NCI-H2171 (cell line): ENCODE measurements at regions not wholly inside any gene's neighbourhood (a gene's known extent, or its start where the extent isn't known, plus 50 kb on each side); places are given as distances from the start of the nearest gene placed in this dataset.
"Not testable (repeated sequence)": the region's sequence is repeated elsewhere in the genome, so short reads cannot be mapped to it uniquely, and the experiment has no call there.

Source experiments
- DNase-seq: peaks from one replicate; lab custom pipeline; 2025; lab: John Stamatoyannopoulos, UW

DNA sequence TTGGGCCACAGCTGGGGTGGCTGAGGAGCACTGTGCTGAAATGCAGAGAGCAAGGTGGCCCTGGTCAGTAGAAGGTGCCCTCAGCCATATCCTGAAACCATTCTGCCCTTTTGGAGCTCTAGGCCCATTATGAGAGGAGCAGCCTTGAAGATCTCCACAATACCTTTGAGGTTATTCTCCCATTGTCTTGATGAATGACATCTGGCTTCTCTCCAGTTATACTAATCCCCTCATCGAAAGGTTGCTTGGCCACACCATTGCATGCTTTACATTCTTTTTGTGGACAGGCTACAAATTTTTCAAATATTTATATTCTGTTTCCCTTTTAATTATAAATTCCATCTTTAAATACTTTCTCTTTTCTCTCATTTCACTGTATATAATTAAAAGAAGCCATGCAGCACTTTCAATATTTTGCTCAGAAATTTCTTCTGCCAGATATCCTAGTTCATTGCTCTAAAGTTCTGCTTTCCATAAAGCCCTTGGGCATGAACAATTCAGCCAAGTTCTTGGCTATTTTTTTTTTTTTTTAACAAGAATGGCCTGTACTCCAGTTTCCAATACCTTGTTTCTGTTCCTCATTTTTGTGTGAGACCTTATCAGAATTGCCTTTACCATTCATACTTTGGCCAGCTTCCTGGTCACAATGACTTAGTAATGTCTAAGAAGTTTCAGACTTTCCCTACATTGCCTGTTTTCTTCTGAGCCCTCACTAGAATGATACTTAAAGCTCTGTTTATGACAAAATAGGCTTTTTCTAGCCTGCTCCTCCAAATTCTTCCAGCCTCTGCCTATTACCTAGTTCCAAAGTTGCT lies 138.9 kb upstream of the SGO1 start:
- no peak for DNase-seq

DNA sequence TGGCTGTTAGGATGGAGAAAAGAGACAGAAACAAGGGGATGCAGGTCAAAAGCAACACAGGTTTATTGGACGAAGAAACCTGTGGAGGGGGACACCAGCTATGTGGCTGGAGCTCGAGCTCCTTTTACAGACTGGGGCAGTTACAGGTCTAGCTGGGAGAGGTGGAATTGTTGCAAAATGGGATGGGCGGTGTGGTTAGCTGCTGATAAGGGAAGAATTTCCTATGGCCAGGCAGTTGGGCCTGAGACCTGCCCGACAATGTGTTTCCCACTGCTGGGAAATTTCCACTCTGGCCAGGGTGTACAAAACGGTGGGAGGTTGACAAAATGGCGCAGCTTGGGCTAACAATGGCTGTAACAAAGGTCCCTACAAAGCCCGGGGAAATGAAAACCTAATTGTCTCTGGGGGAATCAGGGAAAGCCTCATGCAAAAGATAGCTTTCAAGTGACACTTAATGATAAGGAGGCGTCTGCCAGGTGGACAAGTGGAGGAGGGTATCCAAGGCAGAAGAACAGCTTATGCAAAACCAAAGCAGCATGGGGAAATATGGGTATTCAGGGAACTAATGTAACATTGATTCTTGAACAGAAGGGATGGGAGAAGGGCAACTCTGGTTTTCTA lies 137.4 kb upstream of the SGO1 start:
- DNase-seq = no peak

DNA sequence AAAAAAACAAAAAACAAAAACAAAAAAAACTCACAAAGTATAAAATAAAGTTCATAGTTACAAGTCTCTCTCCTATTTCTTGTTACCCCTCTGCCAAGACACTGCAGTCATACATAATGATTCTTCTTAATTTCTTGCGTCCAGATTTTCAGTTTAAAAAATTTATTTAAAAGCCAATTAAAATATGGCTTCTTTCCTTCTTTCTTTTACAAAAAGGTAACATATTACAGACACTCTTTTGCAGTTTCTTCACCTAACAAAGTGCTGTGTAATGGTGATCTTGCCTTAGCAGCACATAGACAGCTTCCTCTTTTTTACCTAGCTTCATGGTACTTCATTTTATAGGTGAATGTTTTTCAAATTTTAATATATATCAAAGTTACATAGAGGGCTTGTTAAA lies 136.1 kb upstream of the SGO1 start:
- no peak for DNase-seq

DNA sequence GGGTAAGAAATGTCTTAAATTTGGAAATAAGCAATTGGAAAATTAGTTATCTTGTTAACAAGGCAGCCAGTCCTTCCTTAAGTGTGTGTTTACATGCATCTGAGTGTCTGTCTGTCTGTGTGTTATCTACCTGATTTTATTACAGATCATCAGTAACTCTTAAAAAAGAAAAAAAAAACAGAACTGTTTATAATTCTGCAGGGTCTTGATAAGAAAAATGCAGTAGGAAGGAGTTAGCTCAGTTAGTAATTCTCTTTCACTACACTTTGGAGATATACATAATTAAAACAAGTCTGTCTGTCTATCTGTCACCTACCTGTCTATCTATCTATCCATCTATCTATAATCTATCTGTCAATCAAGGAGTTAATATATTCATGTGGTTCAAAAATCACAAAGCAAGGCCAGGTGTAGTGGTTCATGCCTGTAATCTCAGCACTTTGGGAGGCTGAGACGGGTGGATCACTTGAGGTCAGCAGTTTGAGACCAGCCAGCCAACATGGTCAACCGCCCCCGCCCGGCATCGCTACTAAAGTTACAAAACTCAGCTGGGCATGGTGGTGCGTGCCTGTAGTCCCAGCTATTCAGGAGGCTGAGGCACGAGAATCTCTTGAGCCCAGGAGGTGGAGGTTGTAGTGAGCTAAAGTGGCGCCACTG lies 135.5 kb upstream of the SGO1 start:
- DNase-seq = no peak

DNA sequence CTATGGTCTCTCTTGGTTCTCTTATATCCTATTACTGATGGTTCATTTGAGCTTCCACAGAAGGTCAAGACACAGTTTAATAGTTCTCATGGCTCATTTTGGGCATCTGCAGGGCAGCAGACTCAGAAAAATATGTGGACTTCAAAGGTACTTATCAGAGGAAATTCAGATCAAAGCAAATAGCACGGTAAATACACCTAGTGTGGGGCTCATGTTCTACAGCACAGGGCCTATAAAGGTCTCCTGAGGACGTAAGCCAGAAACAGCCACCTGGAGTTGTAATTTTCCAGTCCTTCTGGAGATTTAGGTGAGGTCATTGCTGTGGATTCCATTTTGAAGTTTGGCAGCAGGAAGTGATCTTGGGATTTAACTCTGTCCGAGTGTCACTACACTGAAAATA lies 134.5 kb upstream of the SGO1 start:
- DNase-seq = no peak

DNA sequence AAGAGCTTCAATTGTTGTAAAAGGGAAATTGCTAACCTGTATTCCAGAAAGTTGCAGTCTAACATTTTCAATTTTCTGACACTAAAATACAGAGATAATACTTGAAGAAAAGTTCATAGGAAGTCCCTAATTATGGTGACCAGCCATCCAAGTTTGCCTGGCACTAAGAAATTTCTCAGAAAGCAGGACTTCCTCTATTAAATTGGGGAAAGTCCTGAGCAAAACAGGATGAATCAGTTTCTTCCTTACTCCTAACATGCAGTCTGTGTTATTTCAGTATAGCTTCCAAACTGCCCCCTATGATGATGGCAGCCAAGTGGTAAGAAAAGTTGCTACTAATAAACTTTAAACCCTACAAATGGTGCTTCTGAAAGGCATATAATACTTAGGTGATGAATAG lies 133.5 kb upstream of the SGO1 start:
- DNase-seq = no peak

DNA sequence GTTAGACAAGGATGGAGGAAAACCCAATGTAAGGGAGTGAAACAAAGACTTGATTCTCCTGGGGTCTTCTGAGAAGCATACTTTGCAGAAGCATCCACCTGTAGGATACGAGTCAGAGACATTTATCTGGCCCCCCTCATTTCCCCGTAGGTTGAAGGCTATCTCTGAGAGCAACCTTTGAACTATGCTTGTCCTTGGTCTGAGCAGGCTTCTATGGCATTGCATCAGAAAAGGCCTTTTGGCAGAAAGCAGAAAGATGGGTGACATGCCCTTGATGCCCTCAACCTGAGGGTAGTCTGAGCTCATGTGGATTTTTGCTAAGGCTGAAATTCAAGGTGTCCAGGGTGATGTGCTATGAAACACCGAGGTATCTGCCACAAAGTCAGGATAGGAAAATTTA lies 131.6 kb upstream of the SGO1 start:
- no peak for DNase-seq

DNA sequence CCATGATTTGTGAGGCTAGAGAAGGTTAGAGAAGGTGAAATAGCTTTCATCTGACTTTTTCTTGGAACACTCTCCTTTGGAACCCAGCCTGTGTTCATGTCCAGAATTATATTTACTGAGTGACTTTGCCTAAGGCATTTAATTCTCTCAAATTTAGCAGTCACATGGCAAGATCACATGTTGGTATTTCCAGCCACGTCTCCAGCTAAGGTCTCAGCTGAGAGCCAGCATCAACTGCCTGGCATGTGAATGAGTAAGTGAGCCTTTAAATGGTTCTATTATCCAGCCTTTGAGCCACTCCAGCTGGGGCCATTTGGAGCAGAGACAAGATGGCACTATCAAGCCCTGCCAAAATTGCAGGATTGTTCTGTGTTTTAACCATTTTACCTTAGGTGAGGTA lies 130.2 kb upstream of the SGO1 start:
- no peak for DNase-seq

DNA sequence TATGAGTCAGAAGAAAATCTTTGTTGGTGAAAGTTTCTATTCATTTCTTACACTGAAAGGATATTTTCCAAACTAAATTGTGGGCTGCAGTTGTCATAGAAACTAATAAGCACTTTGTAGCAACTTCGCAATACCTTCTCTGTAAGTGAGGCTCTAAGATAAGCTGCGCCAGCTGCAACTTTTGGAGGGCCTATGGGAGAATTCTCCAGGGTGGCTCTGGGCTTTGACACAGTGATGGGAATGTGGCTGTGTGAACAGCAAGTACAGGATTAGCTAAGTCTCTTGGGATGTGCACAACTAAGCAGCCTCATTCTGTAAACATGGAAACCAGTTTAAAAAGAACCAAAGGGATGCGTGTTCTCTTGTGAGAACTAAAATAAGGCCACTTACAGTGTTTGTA lies 124.6 kb upstream of the SGO1 start:
- DNase-seq = no peak

DNA sequence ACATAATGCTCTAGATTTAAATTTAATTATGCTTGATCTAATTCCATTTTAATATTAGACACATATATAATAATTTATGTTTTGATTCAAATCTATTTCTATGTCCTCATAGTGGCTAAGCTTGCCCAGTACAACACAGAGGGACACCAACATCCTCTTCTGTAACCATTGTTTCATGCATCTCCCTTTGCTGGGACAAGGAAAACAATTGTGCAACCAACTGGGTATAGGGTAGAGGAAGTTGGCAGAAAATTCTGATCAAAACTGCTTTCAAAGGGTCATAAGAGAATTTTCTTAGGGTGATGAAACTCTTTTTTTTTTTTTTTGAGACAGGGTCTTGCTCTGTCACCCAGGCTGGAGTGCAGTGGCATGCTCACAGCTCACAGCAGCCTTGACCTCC lies 121.4 kb upstream of the SGO1 start:
- no peak for DNase-seq

DNA sequence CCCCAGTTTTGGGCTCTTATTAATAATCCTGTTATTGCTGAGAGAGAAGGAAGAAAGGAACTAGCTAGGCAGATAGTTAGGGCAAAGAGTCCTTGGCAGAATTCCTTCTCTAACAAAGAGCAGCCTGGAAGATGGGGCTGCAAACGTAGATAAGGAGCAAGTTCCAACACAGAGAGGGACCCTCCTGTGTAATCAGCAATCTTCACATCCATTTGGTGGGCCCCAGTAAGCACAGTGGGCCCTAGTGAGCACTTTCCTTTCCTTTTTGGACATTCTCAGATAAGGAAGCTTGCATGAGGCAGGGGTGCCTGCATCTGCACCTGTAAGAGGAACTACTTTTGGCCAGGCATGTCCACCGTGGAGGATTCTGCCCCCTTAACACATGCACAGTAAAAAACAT lies 119.6 kb upstream of the SGO1 start:
- DNase-seq = no peak

DNA sequence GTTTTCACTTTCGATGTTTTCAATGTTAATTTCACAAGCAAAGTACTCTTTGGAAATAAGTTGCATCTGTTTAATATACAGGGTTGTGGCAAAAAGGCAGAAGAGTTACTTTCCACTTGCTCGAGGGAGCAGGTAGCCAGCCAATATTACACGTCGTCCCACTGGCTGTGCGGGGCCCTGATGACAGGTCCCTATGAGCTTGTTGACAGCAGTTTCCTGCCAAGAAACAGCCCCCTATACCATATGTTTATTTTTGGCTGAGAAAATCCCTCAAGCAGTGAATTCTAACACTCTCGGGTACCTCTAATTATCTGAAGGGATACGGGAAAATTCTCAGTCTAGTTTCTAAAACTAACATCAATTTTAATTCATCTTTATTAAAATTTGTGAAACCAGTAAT lies 116.8 kb upstream of the SGO1 start:
- no peak for DNase-seq

DNA sequence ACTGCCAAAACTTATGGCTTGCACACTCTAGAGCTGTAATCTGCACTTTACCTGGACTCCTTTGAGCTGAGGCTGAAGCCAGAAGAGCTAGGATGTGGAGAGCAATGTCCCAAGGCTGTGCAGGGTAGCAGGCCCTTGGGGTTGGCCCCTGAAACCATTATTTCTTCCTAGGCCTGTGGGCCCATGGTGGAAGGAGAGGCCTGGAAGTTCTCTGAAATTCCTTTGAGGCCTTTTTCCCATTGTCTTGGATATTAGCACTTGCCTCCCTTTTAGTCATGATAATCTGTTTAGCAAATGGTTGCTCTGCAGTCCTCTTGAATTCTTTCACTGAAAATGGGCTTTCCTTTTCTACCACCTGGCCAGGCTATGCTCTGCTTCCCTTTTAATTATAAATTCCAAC lies 102.0 kb upstream of the SGO1 start:
- no peak for DNase-seq

DNA sequence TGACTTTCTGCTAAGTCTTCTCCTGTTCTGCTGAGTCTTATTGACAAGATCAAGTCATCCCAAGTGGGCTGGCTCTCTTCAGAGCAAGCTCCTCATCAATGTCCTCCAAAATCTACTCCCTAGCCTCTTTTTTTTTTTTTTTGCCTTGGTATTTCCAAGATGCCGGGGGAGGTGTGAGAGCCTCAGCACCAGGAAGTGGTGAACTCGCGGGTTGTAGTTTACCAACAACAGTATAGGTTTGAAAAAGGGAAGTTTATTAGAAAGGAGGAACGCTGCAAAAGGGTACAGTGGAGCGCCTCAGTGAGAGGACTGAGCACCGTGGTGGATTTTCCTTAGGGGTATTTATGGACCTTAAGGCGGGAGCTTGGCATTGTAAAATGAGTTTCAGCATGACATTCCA lies 94.3 kb upstream of the SGO1 start:
- DNase-seq = no peak

DNA sequence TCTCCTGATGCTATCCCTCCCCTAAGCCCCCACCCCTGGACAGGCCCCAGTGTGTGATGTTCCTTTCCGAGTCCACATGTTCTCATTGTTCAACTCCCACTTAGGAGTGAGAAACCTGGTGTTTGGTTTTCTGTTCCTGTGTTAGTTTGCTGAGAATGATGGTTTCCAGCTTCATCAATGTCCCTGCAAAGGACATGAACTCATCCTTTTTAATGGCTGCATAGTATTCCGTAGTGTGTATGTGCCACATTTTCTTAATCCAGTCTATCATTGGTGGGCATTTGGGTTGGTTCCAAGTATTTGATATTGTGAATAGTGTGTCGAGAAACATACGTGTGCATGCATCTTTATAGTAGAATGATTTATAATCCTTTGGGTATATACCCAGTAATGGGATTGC lies 80.0 kb upstream of the SGO1 start:
- not testable (repeated sequence) for DNase-seq

DNA sequence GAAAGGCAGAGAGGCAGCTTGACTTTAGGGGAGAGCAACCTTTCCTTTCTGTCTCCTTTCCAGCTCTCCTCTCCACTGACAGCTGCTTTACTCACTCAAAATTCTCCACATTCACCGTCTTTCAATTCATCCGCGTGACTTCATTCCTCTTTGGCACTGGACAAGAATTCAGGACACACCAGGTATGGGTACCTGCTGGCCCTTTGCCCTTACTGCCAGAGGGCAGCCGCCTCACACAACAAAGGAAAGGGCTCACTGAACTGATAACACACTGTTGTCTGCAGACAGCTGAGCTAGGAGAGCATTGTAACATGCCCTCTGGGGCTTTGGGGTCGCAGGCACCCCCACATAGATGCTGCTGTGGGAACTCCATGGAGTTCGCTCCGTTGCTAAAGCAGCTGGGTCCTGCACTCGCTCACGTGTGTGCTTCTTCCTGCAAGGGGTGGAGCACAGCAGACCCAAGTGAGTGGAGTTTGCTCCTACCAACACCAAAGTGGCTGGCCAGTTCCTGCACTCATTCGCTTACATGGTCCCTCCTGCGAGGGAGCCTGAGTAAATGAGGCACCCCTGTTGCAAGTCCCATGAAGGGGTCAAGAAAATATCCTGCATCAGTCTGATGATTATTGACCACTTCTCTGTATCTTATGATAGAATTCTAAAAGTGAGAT lies 79.0 kb upstream of the SGO1 start:
- DNase-seq = no peak

DNA sequence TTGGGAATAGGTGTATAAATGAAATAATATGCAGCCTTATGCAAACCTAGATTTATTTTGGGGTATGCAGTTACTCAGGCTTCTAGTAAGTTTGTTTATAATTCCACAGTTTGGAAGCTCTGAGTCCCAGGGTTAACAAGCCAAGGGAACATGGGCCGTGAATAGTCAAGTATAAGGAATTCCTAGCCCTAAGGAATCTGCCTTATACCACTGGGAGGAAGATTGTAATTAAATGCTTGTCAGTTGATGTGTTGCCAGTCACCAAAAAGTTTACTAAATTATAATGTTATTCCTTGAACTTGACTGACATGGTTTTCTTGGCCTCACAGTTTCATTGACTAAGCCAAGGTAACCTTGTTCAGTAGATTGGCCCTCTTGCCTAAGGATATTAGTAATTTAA lies 72.4 kb upstream of the SGO1 start:
- no peak for DNase-seq

DNA sequence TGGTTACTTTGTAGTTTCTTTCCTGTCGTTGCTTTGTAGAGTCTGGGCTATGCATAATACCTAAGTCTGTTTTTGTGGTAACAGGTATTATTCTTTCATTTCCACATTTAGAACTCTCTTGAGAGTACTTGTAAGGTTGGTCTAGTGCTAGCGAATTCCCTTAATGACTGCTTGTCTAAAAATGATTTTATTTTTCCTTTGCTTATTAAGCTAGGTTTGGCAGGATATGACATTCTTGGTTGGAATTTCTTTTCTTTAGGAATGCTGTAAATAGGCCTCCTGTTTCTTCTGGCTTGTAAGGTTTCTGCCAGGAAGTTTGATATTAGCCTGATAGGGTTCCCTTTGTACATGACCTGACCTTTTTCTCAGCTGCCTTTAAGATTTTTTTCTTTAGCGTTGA lies 70.1 kb upstream of the SGO1 start:
- no peak for DNase-seq

DNA sequence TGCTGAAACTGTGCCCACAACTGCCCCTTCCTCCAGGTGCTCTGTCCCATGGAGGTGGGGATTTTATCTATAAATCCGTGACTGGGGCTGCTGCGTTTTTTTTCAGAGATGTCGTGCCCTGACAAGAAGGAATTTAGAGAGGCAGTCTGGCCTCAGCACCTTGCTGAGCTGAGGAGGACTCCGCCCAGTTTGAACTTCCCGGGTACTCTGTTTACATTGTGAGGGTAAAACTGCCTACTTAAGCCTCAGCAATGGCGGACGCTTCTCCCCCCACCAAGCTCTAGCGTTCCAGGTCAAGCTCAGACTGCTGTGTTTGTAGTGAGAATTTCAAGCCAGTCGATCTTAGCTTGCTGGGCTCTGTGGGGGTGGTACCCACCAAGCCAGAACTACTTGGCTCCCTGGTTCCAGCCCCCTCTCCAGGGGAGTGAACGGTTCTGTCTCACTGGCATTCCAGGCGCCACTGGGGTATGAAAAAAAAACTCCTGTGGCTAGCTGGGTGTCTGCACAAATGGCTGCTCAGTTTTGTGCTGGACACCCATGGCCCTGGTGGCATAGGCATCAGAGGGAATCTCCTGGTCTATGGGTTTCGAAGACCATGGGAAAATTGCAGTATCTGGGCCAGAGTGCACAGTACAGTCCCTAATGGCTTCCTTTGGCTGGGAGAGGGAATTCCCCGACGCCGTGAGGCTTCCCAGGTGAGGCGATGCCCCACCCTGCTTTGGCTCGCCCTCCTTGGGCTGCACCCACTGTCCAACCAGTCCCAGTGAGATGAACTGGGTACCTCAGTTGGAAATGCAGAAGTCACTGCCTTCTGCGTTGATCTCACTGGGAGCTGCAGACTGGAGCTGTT lies 68.5 kb upstream of the SGO1 start:
- DNase-seq = no peak

DNA sequence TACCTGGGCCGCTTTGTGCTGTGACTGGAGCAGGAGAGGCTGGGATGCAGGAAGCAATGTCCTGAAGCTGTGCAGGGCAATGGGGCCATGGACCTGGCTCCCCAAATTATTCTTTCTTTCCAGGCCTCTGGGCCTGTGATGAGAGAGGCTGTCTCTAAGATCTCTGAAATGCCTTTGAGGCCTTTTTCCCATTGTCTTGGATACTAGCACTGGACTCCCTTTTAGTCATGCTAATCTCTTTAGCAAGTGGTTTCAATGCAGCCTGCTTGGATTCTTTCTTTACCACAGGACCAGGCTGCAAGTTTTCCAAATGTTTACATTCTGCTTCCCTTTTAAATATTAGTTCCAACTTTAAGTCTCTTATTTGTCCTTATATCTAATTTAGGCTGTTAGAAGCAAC lies 64.8 kb upstream of the SGO1 start:
- DNase-seq = no peak

DNA sequence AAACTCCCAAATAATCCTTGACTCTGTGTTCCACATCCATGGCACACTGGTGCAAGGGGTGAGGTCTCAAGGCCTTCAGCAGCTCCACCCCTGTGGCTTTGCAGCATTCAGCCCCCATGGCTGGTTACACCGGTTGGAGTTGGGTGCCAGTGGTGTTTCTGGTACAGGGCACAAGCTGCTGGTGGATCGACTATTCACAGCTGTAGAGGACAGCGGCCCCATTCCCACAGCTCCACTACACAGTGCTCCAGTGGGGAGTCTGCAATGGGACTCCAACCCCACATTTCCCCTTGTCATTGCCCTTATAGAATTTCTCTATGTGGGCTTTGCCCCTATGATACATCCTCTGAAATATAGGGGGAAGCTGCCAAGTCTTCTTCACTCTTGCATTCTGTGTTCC lies 64.3 kb upstream of the SGO1 start:
- no peak for DNase-seq

DNA sequence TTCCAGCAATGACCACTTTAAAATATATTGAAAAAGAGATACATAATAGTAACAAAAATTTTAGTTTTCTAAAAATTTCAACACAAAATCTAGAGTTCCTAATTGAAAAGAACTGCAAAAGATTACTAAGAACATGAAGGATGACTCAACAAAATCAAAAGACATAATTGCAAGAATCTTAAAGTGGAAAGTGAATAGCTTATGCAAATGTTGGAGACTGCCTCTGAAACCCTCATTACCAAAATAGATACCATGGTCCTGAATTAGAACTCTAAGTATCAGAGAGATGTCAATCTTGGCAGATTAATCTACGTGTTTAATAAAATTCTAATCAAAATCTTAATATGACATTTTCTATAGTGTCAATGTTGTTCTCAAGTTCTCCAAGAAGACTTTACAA lies 60.7 kb upstream of the SGO1 start:
- DNase-seq = no peak
